HG03135 (cell line): ENCODE measurements at regions not wholly inside any gene's neighbourhood (a gene's known extent, or its start where the extent isn't known, plus 50 kb on each side); places are given as distances from the start of the nearest gene placed in this dataset.

Source experiments
- ATAC-seq: cut with Tn5 transposase; IDR thresholded peaks from one replicate; pipeline ENCODE4 v1.9.1; 2021; ENCODE audit warnings: mild to moderate bottlenecking, moderate library complexity; ENCODE audit not compliant: unreplicated experiment

DNA sequence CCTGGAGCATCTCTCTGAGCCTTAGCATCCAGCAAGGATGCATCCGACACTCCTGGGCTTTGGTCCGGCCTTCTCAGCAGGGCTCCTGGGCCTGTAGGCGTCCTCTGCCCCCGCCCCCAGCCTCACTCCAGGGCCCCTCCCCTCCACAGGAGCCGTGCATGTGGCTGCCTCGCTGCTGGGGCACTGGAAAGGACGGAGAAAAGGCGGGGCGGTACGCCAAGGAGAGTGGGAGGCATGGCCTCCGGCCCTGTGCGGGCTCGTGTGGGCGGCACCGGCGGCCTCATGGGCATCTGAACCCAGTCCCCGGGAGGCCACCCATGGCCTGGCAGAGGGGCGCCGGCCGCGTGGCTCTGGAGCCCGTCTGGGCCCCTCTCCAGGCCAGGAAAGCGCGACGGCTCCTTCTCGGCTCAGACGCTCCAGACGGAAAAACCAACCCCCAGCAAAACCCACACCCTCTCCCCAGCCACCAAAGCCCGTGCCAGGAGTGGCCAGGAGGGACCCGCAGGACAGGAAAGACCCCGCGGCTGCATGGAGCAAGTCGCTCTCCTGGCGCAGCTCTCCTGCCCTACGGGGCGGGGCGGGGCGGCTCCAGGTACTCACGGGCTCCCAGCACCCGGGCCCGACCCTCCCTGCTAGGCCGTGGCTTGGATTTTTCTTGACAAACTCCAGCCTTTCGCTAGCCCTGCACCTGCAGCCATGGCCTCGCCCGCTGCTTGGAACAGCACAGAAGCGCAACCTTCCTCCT lies 419.9 kb downstream of the QKI start:
- no peak for ATAC-seq

DNA sequence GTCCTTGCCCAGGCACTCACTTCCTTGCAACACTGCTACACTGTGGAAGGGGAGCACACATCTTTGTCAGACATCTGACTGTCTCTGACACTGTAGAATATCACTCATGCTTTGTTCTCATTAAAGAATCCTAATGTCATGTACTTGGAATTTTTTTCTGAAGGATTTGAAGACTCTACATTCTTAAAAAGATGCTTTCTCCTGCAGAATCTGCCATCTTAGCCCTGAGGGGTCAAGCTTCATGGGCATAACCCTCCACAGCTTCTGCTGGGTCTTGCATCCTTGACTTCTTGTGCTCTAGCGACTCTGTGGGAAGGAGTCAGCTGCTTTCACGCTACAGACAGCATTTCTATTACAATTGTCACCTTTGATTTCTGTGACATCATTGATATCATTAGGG lies 417.2 kb downstream of the QKI start:
- no peak for ATAC-seq

DNA sequence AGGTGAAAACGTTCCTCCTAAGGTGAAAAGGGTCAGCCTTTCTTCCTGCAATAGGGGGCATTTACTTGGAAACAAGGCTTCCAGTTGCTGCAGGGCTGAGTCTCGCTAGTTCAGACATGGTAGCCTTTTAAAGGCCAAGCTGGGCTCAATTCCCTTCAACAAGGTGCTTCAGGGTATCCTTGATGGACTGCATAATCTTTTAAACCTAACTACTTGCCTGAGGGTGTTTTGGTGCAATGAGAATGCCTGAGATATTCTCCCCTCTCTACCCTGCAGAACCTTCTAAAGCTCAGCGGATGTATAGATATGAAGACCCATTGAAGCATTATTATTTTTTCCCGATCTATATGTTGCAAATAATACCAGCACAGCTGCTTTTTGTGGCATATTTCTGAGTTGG lies 416.1 kb downstream of the QKI start:
- ATAC-seq: no peak

DNA sequence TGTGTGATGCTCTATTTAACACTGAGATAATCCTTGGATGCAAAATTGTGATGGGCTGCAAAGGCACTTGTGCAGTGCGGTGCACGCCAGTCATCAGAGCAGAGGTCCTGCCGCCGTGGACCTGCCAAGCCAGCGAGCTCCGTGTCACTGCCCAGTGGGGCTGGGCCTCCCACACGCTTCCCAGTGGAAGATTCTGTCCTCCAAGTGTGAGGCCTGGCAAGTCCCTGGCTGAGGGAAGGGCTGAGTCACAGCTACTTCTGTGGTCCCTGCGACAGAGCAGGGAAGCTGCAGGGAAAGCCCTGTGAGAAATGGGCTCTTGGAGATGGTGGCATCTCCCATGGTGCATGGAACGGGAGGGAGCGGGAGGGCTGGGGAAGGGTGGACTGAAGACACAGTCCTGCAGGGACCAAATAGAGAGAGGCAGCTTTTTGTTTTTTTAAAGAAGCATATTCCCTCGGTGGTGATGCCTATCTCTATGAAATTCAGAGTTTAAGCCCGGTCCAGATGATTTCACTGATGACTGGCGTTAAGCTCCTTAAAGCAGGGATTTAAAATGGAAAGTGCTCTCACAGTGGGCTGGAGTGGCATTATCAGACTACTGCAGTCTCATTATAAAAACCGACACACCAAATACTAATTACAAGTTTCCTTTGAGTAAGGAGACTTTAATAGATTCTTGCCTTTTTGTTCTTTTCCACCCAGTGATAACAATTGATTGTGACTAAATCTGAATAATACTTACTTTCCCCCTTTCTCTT lies 413.7 kb downstream of the QKI start:
- no peak for ATAC-seq

DNA sequence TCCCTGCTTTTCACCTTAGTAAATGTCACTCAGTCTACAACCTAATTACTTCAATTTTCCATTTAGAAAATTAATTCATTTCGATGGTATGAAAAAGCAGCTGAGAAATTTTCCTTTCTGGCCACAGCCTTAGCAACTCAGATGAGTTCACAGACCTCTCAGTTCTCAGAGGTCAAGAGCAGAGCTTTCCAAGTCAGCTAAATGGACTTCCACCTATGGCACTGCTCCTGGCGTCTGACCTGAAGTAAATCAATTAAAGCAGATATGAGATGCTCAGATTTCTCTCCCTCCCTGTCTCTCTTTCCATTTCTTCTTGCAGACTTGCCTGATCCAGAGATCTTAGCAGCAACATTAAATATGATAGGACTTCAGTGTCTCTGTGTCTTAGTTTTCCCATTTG lies 412.6 kb downstream of the QKI start:
- ATAC-seq: no peak

DNA sequence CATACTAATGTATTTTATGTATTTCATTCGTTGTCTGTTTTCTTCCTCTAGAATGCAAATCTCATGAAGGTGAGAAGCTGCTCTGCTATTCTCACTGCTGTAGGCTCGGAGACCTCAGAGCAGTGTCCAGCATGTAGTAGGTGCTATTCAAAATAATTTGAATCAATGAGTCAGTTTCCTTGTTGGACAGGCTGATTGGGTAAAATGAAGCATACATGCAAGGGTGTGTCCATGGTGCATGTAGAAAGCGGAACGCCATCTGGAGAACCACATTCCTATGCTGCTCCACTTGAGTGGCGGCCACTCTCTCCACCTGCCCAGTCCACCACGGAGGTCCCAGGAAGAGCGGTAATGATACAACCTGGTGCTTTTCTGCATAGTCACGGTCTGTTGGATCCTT lies 412.1 kb downstream of the QKI start:
- ATAC-seq: no peak

DNA sequence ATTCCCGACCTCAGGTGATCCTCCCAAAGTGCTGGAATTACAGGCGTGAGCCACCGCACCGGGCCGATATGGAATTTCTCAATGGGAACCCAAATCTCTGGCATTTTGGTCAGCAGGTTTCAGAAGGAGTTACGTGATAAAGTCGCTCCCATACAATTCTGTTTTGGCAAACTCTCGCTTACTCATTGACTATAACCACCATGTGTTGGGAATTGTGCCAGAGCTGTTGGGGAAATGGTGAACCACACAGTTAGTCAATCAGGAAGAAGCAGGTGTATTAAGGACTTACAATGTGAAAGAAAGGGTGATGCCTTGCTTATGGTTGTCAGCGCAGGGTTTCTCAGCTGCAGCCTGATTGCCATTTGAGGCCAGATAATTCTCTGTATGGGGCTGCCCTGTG lies 410.5 kb downstream of the QKI start:
- no peak for ATAC-seq

DNA sequence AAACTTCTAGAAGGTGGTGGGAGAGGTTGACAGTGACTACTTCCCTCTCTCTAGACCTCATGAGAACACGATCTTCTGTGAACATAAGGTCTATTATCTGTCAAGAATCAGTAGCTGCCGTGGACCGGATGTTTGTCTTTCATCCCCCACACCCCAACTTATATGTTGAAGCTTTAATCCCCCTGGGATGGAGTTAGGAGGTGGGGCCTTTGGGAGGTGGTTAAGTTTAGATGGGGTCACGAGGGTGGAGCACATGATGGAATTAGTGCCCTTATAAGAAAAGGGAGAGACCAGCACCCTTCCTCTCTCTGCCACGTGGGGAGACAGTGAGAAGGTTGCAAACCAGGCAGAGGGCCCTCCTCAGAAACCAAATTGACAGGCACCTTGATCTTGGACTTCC lies 409.1 kb downstream of the QKI start:
- ATAC-seq: no peak

DNA sequence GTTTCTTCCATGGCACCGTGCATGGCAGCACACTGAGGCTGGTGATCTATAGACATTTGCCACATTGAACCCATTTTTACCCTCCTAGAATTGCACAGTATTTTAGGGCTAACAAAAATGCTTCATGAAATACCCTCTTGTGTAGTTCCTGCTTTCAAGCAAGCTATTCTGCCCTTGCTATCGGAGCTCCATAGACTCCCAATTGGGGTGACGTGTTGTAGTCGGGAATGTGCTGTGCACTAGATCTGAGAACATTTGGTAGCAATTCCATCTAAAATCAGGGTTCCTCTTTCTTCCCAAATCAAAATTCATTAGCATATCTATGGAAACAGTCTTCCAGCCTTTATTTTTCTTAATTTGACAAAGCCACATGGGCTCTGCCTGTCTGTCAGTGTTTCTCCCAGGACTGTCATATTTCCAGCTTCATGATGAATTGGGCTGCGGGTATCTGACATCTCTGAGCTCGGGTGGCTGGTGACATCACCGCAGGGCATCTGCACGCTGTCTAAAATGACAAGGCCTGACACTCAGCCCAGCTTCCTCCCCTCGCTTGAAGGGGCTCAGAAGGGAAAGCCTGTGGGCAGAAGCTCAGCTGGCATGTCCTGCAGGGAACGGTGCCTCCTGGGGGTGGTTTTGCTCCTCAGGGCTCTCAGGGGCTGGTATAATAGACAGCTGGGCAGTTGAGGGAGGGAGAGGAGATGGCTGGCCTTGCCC lies 406.4 kb downstream of the QKI start:
- ATAC-seq: no peak

DNA sequence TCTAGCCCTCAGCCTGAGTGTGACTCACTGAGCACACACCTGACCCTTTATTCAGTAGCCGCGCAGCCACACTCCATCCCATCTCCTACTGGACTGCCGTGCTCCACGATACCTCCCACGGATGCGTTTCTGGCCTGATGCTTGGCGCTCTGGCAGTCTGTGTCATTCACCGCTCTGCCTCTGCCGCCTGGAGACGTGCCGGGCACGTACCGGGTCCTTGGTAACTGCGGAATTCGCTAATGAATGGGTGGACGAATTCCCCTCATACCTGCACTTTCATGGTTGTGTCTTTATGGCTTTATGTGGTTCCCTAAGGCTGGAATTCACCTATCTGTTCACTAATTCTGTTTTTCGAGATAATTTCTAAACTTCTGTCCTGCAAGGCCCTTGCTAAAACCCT lies 405.7 kb downstream of the QKI start:
- no peak for ATAC-seq

DNA sequence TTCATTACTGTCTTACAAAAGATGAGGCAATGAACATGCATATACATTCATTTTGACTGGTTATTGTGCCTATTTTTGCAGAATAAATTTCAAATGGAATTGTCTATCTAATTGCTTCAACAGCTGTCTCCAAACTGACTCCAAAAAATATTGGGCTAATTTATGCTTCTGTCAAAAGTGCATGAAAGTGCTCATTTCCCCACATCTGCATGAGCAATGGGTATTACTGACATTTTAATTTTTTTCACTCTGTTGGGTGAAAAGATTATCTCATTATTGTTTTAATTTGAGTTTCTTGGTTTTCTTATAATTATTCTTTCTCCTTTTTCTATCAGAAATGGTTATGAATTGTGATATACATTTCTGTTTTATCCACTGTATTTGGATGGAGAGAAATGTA lies 404.2 kb downstream of the QKI start:
- no peak for ATAC-seq

DNA sequence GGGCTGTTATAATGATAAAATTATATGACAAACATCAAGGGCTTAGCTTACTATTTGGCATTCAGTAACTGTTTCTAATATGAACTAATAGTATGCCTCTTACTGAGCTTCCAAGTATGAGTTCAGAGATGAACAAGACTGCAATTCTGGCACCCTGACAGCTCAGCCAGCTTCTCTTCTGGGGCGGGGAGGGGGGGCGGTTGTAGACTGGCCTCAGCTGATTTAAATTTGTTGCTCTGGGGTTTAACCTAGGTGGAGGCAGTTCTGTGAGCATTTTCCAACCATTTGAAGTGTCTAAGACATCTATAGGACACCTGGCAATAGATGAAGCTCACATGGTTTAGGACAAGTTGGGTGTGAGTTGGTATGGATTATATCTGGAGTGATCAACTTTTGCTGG lies 401.9 kb downstream of the QKI start:
- no peak for ATAC-seq

DNA sequence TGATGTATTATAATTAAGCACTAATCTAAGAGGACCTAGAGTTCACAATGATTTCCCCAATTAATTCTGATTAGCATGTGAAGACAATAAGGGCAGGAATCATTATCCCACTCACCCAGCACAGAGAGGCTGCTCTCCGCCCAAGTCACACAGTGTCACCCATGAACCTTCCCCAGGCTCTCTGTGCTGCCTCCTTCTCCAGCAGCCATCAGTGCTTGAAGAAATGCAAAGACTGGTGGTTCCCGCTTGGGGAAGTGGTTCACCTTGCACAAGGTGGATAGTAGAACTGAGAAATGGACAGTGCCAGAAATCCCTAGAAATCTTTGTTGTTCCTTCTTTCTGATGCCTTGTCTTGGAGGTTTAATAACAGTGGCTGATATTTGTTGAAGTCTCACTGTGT lies 401.3 kb downstream of the QKI start:
- no peak for ATAC-seq

DNA sequence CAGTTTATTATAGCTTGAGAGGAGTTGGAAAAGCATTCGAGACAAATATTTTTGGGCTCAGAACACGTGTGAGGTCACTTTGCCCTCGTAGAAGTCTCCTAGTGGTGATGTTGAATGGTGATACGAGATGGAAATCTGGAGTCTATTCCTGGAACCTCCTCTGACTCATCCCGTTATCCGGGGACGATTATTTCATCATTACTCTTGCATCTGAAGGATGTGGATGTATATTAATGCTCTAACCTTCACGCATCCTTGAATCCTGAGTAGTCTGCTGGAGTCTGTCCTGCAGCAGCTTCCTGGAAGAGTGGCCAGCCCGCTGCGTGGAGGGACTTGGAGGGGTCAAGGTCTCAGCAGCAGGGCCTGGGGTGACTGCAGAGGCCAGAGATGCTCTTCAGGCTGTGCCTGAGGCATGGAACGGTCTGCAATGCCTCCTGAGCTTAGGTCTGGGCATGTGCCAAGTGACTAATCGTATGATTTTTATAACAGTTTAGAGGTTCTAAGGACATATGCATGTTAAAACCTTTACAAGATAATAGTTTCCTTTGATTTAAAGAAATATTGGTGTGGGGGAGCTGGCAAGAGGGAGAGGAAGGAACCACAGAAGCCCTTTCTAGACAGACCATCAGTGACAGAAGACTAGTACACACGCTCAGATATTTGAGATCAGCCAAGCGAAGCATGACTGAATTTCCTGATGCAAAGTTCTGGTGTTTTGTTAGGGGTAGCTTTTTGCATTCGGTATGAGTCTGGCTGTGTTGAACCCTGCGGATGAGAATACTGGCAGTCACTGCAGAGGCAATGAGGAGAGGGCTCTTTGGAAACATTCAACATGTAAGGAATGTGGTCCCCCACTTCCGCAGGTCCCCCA lies 400.2 kb downstream of the QKI start:
- ATAC-seq: peak; percentile 55

DNA sequence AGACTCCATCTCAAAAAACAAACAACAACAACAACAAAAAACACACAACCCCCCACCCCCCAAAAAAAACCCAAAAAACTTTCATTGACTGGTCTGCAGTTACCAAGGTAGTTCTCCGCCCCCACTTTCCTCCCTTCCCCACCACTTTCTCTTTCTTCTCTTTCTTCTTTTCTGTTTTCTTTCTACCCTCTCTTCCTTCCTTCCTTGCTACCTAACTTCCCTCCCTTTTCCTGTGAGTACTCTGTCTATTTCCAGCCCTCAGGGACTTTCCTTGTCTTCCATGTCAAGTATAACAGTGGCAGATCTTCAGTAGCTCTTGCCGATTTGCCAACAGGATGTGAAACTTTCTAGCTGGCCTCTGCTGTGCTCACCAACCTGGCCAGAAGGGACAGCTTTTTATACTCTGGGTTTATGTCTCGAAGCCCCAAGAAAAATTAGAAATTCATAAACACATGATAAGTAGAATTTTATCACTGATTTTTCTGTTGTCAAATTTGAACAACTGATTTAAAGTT lies 399.5 kb downstream of the QKI start:
- no peak for ATAC-seq

DNA sequence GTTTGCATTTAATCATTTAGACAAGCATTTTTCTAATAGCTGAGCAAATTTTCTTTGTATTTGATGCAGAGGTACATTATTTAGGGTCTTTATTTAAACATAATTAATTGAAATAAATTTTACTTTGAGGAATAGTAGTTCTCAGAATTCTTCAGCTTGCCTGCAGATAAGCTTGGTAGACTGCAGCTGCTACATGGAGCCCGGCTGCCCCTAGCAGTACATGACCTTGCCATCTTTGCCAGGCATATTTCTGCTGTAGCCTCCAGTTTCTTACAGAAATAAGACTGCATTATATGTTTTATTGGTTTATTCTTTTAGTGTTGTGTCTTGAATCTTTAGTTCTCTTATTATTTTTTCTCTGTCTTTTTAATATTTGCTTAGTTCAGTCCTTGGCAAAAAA lies 396.8 kb downstream of the QKI start:
- ATAC-seq: no peak

DNA sequence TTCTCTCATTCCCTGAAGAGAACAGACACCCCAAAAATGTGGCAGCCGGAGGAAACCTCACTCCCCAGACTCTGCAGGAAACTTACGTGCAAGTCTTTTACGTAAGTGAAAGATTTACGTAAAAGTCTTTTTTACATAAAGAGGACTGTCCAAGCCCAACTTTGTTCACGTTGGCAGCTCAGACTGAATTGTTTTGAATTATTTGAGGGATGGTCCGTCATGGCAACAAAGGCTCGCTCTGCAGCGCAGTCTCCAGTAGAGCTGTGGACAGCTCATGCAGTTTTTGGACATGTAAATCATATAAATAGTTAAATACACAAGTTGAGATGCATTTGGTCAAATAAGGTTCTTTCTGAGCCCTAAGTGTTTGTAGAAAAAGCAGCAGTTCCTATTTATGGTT lies 394.8 kb downstream of the QKI start:
- ATAC-seq: no peak

DNA sequence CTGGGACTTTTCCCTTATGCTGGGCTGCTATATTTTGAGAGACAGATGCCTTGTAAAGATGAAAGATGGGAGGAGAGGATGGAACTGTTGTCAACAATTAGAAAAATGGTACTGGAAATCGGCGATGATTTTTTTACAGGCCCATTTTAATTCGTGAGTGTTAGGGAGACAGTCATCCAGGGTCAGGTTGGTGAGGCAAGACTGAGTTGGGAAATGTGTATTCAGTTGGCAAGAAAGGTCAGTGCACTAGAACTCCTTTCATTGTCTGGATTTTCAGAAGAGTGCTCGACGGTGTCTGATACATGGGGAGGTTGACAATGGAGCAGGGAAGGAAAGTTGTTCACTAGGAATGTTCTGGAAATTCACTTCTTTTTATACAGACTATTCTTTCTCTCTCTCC lies 394.4 kb downstream of the QKI start:
- ATAC-seq: no peak

DNA sequence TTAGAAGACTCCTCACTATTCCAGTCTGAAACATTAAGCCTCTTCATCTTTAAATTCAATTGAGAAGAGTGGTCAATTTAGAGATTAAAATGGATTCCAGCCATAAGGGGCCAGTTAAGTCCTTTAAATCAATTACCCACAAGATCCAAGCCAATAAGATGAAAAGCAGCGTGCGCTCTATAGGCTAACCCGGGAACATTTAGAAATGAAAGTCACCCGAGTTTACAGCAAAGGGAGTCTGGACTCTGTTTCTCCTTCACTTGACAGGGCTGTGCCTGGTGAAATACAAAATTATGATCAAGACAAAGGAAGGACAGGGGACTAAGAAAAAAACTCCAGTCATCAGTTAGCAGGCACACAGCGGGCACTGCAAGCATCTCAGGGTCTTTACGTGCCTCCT lies 393.7 kb downstream of the QKI start:
- no peak for ATAC-seq

DNA sequence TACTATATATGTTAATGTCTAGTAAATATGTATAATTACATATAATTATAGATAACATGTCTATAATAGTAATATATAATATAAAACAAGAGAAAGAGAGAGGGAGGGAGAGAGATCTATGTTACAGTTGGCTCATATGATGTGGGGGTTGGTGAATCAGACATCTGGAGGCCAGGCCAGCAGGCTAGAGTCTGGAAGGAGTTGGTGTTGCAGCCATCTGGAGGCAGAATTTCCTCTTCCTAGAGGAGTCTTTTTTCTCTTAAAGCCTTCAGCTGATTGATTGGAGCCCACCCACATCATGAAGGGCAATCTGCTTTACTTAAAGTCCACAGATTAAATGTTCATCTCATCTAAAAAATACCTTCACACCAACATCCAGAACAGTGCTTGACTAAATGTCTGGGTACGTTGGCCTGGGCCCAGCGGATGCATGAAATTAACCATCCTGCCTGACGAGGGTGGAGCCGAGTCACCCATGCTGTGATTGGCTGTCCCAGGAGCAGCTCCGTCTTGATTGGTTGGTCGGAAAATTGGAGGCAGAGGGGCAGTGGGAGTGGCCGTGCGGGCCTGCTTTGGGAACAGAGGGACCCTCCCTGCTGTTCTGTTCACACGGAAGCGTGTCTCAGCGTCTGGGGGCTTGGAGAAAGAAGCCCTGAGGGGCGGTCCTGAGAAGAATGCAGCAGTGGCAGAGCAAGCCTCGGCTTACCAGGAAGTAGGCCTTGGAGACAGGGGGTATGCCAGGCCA lies 392.4 kb downstream of the QKI start:
- no peak for ATAC-seq
